OCI-LY1 (cell line): ENCODE measurements at regions not wholly inside any gene's neighbourhood (a gene's known extent, or its start where the extent isn't known, plus 50 kb on each side); places are given as distances from the start of the nearest gene placed in this dataset.

Experiments used
- CTCF ChIP-seq: fragments of 200-600 bp; sonication (generic), shearing (Covaris generic); IDR thresholded peaks from 2 replicates; pipeline ENCODE4 v1.5.1; 2017; ENCODE audit warnings: mild to moderate bottlenecking, antibody characterized with exemption, low read length, moderate library complexity, mixed read lengths
- EZH2 ChIP-seq: fragments of 200-600 bp; sonication (generic), shearing (Covaris generic); IDR thresholded peaks from 2 replicates; pipeline ENCODE4 v1.8.0; 2017; ENCODE audit warnings: borderline replicate concordance, mixed run types, mild to moderate bottlenecking, antibody characterized with exemption, low read length, moderate library complexity, mixed read lengths

DNA sequence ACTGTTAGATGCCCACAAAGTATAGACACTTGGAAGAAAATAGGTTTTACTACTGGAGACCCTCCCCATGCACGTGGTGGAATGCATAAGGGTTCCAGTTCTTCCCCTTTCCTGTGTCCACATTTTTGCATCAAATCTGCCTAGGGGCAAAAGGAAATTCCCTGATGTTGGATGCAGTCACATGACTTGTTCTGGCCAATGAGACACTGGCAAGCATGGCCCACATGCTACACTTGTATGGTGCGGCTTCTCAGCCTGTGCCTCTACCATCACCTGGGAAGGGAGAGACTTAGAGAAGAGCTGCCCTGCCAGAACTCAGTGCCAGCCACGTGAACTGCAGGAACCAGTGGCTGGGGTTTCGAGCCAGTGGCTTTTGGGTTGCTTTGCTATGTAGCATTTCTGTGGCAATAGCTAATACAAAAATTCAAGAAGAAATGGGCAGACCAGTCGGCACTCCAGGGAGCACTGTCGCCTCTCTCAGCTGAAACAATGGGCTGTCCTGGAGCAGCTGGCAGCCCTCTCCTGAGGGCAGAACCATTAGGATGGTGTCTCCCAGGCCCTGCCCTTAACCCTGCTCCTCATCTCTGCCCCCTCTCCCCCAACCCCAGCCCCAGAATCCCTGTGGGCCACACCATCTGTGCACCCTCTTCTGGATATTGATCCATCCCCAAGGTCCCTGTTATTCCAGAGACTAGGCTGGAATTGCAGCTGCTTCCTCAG, 634.0 kb downstream of the UQCRFS1 start:
- no peak for TF ChIP-seq CTCF
- no peak for TF ChIP-seq EZH2
